ENCODE measurements at regions not wholly inside any gene's neighbourhood (a gene's known extent, or its start where the extent isn't known, plus 50 kb on each side); places are given as distances from the start of the nearest gene placed in this dataset.
"Not testable (repeated sequence)": the region's sequence is repeated elsewhere in the genome, so short reads cannot be mapped to it uniquely, and the experiment has no call there.

GRCh38 chr5:154702477-154702876 is 52.7 kb upstream of the LARP1 start:
- no peak for DNase-seq

GRCh38 chr5:154701725-154702124 is 53.5 kb upstream of the LARP1 start:
- DNase-seq: not testable (repeated sequence)

- DNase-seq: peak; percentile 42
Observed at GRCh38 chr5:154701181-154701580, 54.0 kb upstream of the LARP1 start.

GRCh38 chr5:154700289-154700928 is 54.8 kb upstream of the LARP1 start:
- DNase-seq: not testable (repeated sequence)

- peak; percentile 46 for DNase-seq
Observed at GRCh38 chr5:154698763-154699162, 56.4 kb upstream of the LARP1 start.

- DNase-seq: peak; percentile 74
Observed at GRCh38 chr5:154697371-154697770, 57.8 kb upstream of the LARP1 start.

- no peak for DNase-seq
Observed at GRCh38 chr5:154696891-154697290, 58.3 kb upstream of the LARP1 start.

GRCh38 chr5:154694159-154694558 is 61.0 kb upstream of the LARP1 start:
- DNase-seq: no peak

GRCh38 chr5:154690488-154690887 is 64.7 kb upstream of the LARP1 start:
- no peak for DNase-seq

GRCh38 chr5:154686490-154686889 is 68.7 kb upstream of the LARP1 start:
- DNase-seq: no peak

GRCh38 chr5:154683101-154683880 is 71.9 kb upstream of the LARP1 start:
- no peak for DNase-seq

GRCh38 chr5:154679501-154679900 is 75.7 kb upstream of the LARP1 start:
- no peak for DNase-seq

- DNase-seq: no peak
Observed at GRCh38 chr5:154677921-154678320, 77.3 kb upstream of the LARP1 start.

GRCh38 chr5:154676508-154676907 is 78.7 kb upstream of the LARP1 start:
- no peak for DNase-seq

GRCh38 chr5:154674029-154674428 is 81.1 kb upstream of the LARP1 start:
- DNase-seq: no peak

GRCh38 chr5:154673506-154673905 is 81.7 kb upstream of the LARP1 start:
- no peak for DNase-seq

- DNase-seq: not testable (repeated sequence)
Observed at GRCh38 chr5:154669913-154670312, 85.3 kb upstream of the LARP1 start.

GRCh38 chr5:154669402-154669801 is 85.8 kb upstream of the LARP1 start:
- DNase-seq: no peak

- DNase-seq: no peak
Observed at GRCh38 chr5:154664869-154665268, 90.3 kb upstream of the LARP1 start.

GRCh38 chr5:154663424-154663823 is 91.8 kb upstream of the LARP1 start:
- DNase-seq: no peak

GRCh38 chr5:154654486-154655371 is 100.4 kb upstream of the LARP1 start:
- DNase-seq: no peak

GRCh38 chr5:154653764-154654485 is 101.3 kb upstream of the LARP1 start:
- no peak for DNase-seq

- no peak for DNase-seq
Observed at GRCh38 chr5:154653418-154653763, 101.8 kb upstream of the LARP1 start.
